Stomach (tissue), 4 donors: ENCODE measurements at regions not wholly inside any gene's neighbourhood (a gene's known extent, or its start where the extent isn't known, plus 50 kb on each side); places are given as distances from the start of the nearest gene placed in this dataset.

ENCODE experiments used
- CTCF ChIP-seq, 7 experiments: fragments of 450-650 bp in 4 of 7; fragments of 200-600 bp in 3 of 7; sonication (generic) in 3 of 7; IDR thresholded peaks; one replicate each; pipeline ENCODE4 v1.5.1; 2016 to 2019; ENCODE audit warnings: antibody characterized with exemption in 7 of 7, control low read depth in 2 of 7, mild to moderate bottlenecking in 1 of 7
- POLR2A ChIP-seq, 4 donors: fragments of 450-650 bp; IDR thresholded peaks; one replicate each; pipeline ENCODE4 v1.6.1; 2016; ENCODE audit warnings: antibody characterized with exemption in 4 of 4, control low read depth in 2 of 4, mild to moderate bottlenecking in 1 of 4, moderate library complexity in 1 of 4
- POLR2AphosphoS5 ChIP-seq, 3 donors: sonication (generic); formaldehyde crosslinking; IDR thresholded peaks; one replicate each; pipeline ENCODE4 v1.6.1; 2016; ENCODE audit warnings: antibody characterized with exemption in 3 of 3

- no peak for TF ChIP-seq CTCF (IDR thresholded peaks at IDR 0.05)
- no peak for TF ChIP-seq POLR2A (IDR thresholded peaks at IDR 0.05)
- no peak for TF ChIP-seq POLR2AphosphoS5 (IDR thresholded peaks at IDR 0.05)
Observed at GRCh38 chr7:110307776-110308175, 783.2 kb upstream of the LRRN3 start.
